GM12878 (cell line): ENCODE measurements at regions not wholly inside any gene's neighbourhood (a gene's known extent, or its start where the extent isn't known, plus 50 kb on each side); places are given as distances from the start of the nearest gene placed in this dataset.

ENCODE experiments used
- ATAC-seq: fragments of 200-7000 bp; cut with Tn5 transposase; 3 replicates; pipeline ENCODE4 v1.9.1; 2020; ENCODE audit warnings: mild to moderate bottlenecking, moderate library complexity
- BruUV-seq: library from RNA; stranded (reverse); fragments of 400-500 nt; replicated peaks from 2 replicates; lab custom pipeline; 2021; lab: Mats Ljungman, UMichigan
- CTCF ChIA-PET: fragments of 300-600 bp; sonication (Branson Sonifier 250); formaldehyde crosslinking; extraction: SDS; loops from one replicate; lab custom pipeline; 2021; ENCODE audit warnings: inconsistent platforms; lab: Yijun Ruan, JAX
- POLR2A ChIA-PET: fragments of 350-600 bp; formaldehyde crosslinking; extraction: SDS; loops from one replicate; lab custom pipeline; 2021; ENCODE audit warnings: inconsistent platforms; lab: Charles Lee
- RAD21 ChIA-PET: fragments of 300-600 bp; sonication (Branson Sonifier 250); formaldehyde crosslinking; loops from one replicate; lab custom pipeline; 2023; ENCODE audit warnings: antibody characterized with exemption; ENCODE audit not compliant: unreplicated experiment; lab: Charles Lee
- SMC1A ChIA-PET: fragments of 300-600 bp; sonication (Branson Sonifier 250); formaldehyde crosslinking; loops from one replicate; lab custom pipeline; 2023; ENCODE audit not compliant: unreplicated experiment, uncharacterized antibody; lab: Charles Lee
- DNase-seq: peaks from one replicate; pipeline ENCODE4 v3.0.0-alpha.2; 2011; ENCODE audit warnings: low read depth, low spot score
- FAIRE-seq: peaks from 3 replicates; lab custom pipeline; 2011; peaks lifted over from hg19 to GRCh38; lab: Jason Lieb, UNC
- H2AFZ ChIP-seq: 2 replicates; pipeline ENCODE4 v1.6.0; 2011; ENCODE audit warnings: low read depth, low read length, control low read depth; ENCODE audit not compliant: control insufficient read depth
- H3K27ac ChIP-seq: 2 replicates; pipeline ENCODE4 v1.5.1; 2011; ENCODE audit warnings: control low read depth; ENCODE audit not compliant: control insufficient read depth, insufficient read depth
- H3K27me3 ChIP-seq, 2 experiments: replicated peaks in 1 of 2; 2 replicates each; pipeline versions ENCODE4 v1.6.0 to v1.6.1; 2011; ENCODE audit warnings: low read length in 1 of 2; ENCODE audit not compliant: control insufficient read depth in 2 of 2, insufficient read depth in 2 of 2
- H3K36me3 ChIP-seq, 2 experiments: 2 replicates each; pipeline ENCODE4 v1.5.1; 2011; ENCODE audit warnings: low read length in 1 of 2; ENCODE audit not compliant: control insufficient read depth in 2 of 2, insufficient read depth in 2 of 2
- H3K4me1 ChIP-seq: 2 replicates; pipeline ENCODE4 v1.6.1; 2011; ENCODE audit warnings: mild to moderate bottlenecking, low read length, moderate library complexity, mixed read lengths; ENCODE audit not compliant: control insufficient read depth, insufficient read depth
- H3K4me2 ChIP-seq: 2 replicates; pipeline ENCODE4 v1.6.0; 2011; ENCODE audit warnings: control low read depth; ENCODE audit not compliant: control insufficient read depth, insufficient read depth
- H3K4me3 ChIP-seq: fragments of 200-600 bp; sonication (generic); 2 replicates; pipeline ENCODE4 v1.5.1; 2016
- H3K79me2 ChIP-seq: 2 replicates; pipeline ENCODE4 v1.6.0; 2011; ENCODE audit warnings: low read length; ENCODE audit not compliant: control insufficient read depth, insufficient read depth
- H3K9ac ChIP-seq: 2 replicates; pipeline ENCODE4 v1.8.0; 2011; ENCODE audit warnings: low read length, control low read depth, mixed read lengths; ENCODE audit not compliant: control insufficient read depth, insufficient read depth
- H3K9me3 ChIP-seq: replicated peaks from 3 replicates; pipeline ENCODE4 v1.5.1; 2011; ENCODE audit warnings: mild to moderate bottlenecking, low read length; ENCODE audit not compliant: control insufficient read depth, insufficient read depth
- H4K20me1 ChIP-seq: 2 replicates; pipeline ENCODE4 v1.6.0; 2011; ENCODE audit not compliant: control insufficient read depth, insufficient read depth
- ATF7 ChIP-seq: fragments of 450-650 bp; IDR thresholded peaks from 2 replicates; pipeline ENCODE4 v1.6.1; 2016; ENCODE audit warnings: low read depth, mild to moderate bottlenecking
- KAT2A ChIP-seq: conservative IDR thresholded peaks from 2 replicates; pipeline ENCODE4 v1.6.1; 2011; ENCODE audit warnings: low read depth, low read length; ENCODE audit not compliant: control insufficient read depth
- NFYA ChIP-seq: IDR thresholded peaks from 2 replicates; pipeline ENCODE4 v1.6.1; 2011; ENCODE audit warnings: low read depth, mild to moderate bottlenecking, low read length, improper control_type of control experiment, borderline replicate concordance
- POLR2A ChIP-seq: IDR thresholded peaks from 2 replicates; pipeline ENCODE4 v1.6.1; 2011; ENCODE audit warnings: low read depth, mild to moderate bottlenecking, low read length
- POLR2AphosphoS5 ChIP-seq: IDR thresholded peaks from 2 replicates; pipeline ENCODE4 v1.6.1; 2011; ENCODE audit warnings: mild to moderate bottlenecking, low read length, inconsistent platforms
- RB1 ChIP-seq: fragments of 450-650 bp; formaldehyde crosslinking; IDR thresholded peaks from 2 replicates; pipeline ENCODE4 v1.6.1; 2017; ENCODE audit warnings: mild to moderate bottlenecking, borderline replicate concordance
- SIN3A ChIP-seq: IDR thresholded peaks from 2 replicates; pipeline ENCODE4 v1.6.1; 2012; ENCODE audit warnings: low read depth, low read length, improper control_type of control experiment
- STAT3 ChIP-seq: IDR thresholded peaks from 2 replicates; pipeline ENCODE4 v1.6.1; 2011; ENCODE audit warnings: low read depth, low read length, improper control_type of control experiment
- ZNF217 ChIP-seq: fragments of 450-650 bp; IDR thresholded peaks from 2 replicates; pipeline ENCODE4 v1.6.1; 2017; ENCODE audit warnings: antibody characterized with exemption, mild to moderate bottlenecking
- ZNF687 ChIP-seq: fragments of 450-650 bp; IDR thresholded peaks from 2 replicates; pipeline ENCODE4 v1.6.1; 2017; ENCODE audit warnings: mild to moderate bottlenecking, moderate library complexity
- WGBS: methylation state at CpG from one replicate; pipeline ENCODE4 v1.1.6; 2016; ENCODE audit warnings: low lambda C conversion rate; ENCODE audit not compliant: insufficient replicate concordance, insufficient coverage; ENCODE audit errors: missing lambda C conversion rate; 5-methylcytosine and 5-hydroxymethylcytosine counted together
- in situ Hi-C: fragments of 300-500 bp; cut with MboI; formaldehyde crosslinking; loops from 9 replicates; pipeline ENCODE4 v1.14.3; 2018; ENCODE audit warnings: mixed read lengths
- intact Hi-C: fragments of 100-400 bp; cut with micrococcal nuclease; formaldehyde crosslinking; loops from one replicate; pipeline ENCODE4 v1.14.2; 2022; ENCODE audit not compliant: unreplicated experiment
- TF ChIP-seq, protein P1 (sequence below): fragments of 450-650 bp; IDR thresholded peaks from 2 replicates; pipeline ENCODE4 v1.6.1; 2017; ENCODE audit warnings: borderline replicate concordance

- TF ChIP-seq NFYA (no peak), RB1 (no peak)
These were observed 56.9 kb upstream of the SPRED2 start (continued) for GRCh38 chr2:65489269-65489668.

GRCh38 chr2:65488527-65488926 is 56.1 kb upstream of the SPRED2 start:
- Histone ChIP-seq H3K27ac (no peak overlapping the region), H3K9me3 (peaks cover 2% of the 10 kb centered on the region; the same call in 1 of the 3 replicates), H3K27me3 (no peaks in the 10 kb centered on the region), H3K9ac (no peak overlapping the region), H3K4me3 (no peak overlapping the region), H3K4me2 (no peak overlapping the region), H3K4me1 (no peaks in the 10 kb centered on the region), H3K36me3 (no peaks in the 10 kb centered on the region), H2AFZ (no peak overlapping the region), H3K79me2 (no peaks in the 10 kb centered on the region), H4K20me1 (no peaks in the 10 kb centered on the region)
- WGBS, result 2% methylated on average over 3 of the region's 3 CpGs
- DNase-seq (no peak), FAIRE-seq (no peak), ATAC-seq (no peak)
- no TSS peak for BruUV-seq
- POLR2A ChIA-PET, result no interaction called here
- intact Hi-C loops (no loop called here), in situ Hi-C loops (no loop called here)
- no peak for TF ChIP-seq ZNF217
- TF ChIP-seq POLR2A, result no peak
- no peak for TF ChIP-seq SIN3A
- TF ChIP-seq POLR2AphosphoS5, result no peak
- no peak for TF ChIP-seq ZNF687
- TF ChIP-seq, protein P1, sequence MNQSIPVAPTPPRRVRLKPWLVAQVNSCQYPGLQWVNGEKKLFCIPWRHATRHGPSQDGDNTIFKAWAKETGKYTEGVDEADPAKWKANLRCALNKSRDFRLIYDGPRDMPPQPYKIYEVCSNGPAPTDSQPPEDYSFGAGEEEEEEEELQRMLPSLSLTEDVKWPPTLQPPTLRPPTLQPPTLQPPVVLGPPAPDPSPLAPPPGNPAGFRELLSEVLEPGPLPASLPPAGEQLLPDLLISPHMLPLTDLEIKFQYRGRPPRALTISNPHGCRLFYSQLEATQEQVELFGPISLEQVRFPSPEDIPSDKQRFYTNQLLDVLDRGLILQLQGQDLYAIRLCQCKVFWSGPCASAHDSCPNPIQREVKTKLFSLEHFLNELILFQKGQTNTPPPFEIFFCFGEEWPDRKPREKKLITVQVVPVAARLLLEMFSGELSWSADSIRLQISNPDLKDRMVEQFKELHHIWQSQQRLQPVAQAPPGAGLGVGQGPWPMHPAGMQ, result no peak
- TF ChIP-seq STAT3, result no peak
- no peak for TF ChIP-seq KAT2A
- no peak for TF ChIP-seq ATF7
- no peak for TF ChIP-seq RB1
- SMC1A ChIA-PET, result no interaction called here
- CTCF ChIA-PET, result interaction anchor here (0.8 kb wide), 1 partner anchor 292 kb away, joined by 3 read pairs; no protein-coding TSS in a partner anchor
- RAD21 ChIA-PET, result no interaction called here
